Ishikawa (cell line): ENCODE measurements at regions not wholly inside any gene's neighbourhood (a gene's known extent, or its start where the extent isn't known, plus 50 kb on each side); places are given as distances from the start of the nearest gene placed in this dataset.

ENCODE experiments used
- CREB1 ChIP-seq: IDR thresholded peaks from 2 replicates; pipeline ENCODE4 v1.6.1; 2012; ENCODE audit warnings: low read depth
- FOXM1 ChIP-seq: IDR thresholded peaks from 2 replicates; pipeline ENCODE4 v1.6.1; 2012; ENCODE audit warnings: low read depth, borderline replicate concordance

DNA sequence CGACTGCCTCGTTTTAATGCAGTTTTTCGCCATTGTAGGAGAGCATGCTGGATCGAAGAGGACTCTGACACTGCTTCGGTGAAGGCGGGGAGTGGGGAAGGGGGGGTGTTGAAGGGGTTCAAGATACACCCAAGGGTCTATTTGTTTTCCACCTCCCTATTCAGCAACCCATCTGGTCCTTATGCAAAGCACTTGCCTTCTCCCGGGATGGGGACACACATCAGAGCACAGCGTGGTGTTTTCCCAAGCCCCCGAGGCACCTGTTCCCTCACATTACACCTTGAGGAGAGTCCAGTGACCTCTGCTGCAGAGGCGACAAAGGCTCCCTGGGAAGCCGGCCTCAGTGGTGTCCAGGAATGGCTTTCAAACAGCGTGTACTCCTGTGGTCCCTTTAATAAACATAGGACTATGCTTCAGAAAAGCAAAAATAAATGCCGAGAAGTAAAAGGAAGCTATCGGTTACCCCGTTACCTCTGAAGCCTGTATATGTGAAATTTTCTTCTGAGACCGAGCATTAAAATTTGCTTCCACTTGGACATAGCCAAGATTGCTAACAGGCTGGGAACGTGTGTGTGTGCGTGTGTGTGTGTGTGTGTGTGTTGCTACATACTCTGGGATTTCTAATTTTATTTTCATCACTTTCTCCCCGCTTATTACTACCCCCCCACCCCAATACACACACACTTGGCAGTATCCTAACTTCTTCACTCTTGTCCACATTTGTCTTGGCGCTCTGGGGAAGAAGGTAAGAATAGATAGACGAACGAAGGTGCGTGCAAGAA, 53.2 kb downstream of the CCDC54 start:
- TF ChIP-seq FOXM1, result no peak
- no peak for TF ChIP-seq CREB1
